ENCODE measurements at regions not wholly inside any gene's neighbourhood (a gene's known extent, or its start where the extent isn't known, plus 50 kb on each side); places are given as distances from the start of the nearest gene placed in this dataset.

GRCh38 chr22:11629661-11630385 is 3898.2 kb upstream of the OR11H1 start:
- no peak for TF ChIP-seq EZH2 (IDR thresholded peaks at IDR 0.05; ENCODE audit: low read length, missing control alignments)
- TF ChIP-seq, protein P1, sequence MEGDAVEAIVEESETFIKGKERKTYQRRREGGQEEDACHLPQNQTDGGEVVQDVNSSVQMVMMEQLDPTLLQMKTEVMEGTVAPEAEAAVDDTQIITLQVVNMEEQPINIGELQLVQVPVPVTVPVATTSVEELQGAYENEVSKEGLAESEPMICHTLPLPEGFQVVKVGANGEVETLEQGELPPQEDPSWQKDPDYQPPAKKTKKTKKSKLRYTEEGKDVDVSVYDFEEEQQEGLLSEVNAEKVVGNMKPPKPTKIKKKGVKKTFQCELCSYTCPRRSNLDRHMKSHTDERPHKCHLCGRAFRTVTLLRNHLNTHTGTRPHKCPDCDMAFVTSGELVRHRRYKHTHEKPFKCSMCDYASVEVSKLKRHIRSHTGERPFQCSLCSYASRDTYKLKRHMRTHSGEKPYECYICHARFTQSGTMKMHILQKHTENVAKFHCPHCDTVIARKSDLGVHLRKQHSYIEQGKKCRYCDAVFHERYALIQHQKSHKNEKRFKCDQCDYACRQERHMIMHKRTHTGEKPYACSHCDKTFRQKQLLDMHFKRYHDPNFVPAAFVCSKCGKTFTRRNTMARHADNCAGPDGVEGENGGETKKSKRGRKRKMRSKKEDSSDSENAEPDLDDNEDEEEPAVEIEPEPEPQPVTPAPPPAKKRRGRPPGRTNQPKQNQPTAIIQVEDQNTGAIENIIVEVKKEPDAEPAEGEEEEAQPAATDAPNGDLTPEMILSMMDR (conservative IDR thresholded peaks at IDR 0.05 in 1 of 2, IDR thresholded peaks at IDR 0.05 in 1 of 2; ENCODE audit: low read depth in 1 of 2, low read length in 2 of 2), result no peak

Measured in fibroblast of lung (primary cell).